HCT116 (cell line): ENCODE measurements at regions not wholly inside any gene's neighbourhood (a gene's known extent, or its start where the extent isn't known, plus 50 kb on each side); places are given as distances from the start of the nearest gene placed in this dataset.

Source experiments
- ATAC-seq: fragments of 200-7000 bp; cut with Tn5 transposase; 2 replicates; pipeline ENCODE4 v1.9.1; 2020; ENCODE audit warnings: mild to moderate bottlenecking, moderate library complexity
- BruUV-seq: library from RNA; stranded (reverse); fragments of 400-500 nt; replicated peaks from 2 replicates; lab custom pipeline; 2021; lab: Mats Ljungman, UMichigan
- CTCF ChIA-PET: fragments of 300-600 bp; sonication (Branson Sonifier 250); formaldehyde crosslinking; loops from one replicate; lab custom pipeline; 2021; ENCODE audit warnings: antibody characterized with exemption; lab: Charles Lee
- POLR2A ChIA-PET: fragments of 300-600, 350-600 bp; sonication (Branson Sonifier 250); formaldehyde crosslinking; loops from one replicate; lab custom pipeline; 2021; ENCODE audit warnings: antibody characterized with exemption; lab: Charles Lee
- RAD21 ChIA-PET, 2 experiments: fragments of 300-600 bp; sonication (Branson Sonifier 250); formaldehyde crosslinking; loops; one replicate each; lab custom pipeline; 2023; ENCODE audit warnings: low total read pairs in 2 of 2; ENCODE audit not compliant: uncharacterized antibody in 2 of 2, unreplicated experiment in 2 of 2, low non-redundant PET in 1 of 2; lab: Charles Lee
- DNase-seq: peaks from one replicate; pipeline ENCODE4 v3.0.0-alpha.2; 2010; ENCODE audit warnings: low read depth, low spot score
- H2AFZ ChIP-seq: fragments of 200-600 bp; shearing (Covaris generic), sonication (generic); 2 replicates; pipeline ENCODE4 v1.6.1; 2017; ENCODE audit warnings: low read depth, mixed run types, mixed read lengths, antibody characterized with exemption, low read length; ENCODE audit not compliant: poor library complexity, severe bottlenecking
- H3K27ac ChIP-seq: 2 replicates; pipeline ENCODE4 v1.5.1; 2012; ENCODE audit warnings: low read depth, low read length
- H3K27me3 ChIP-seq: fragments of 200-600 bp; sonication (generic); 2 replicates; pipeline ENCODE4 v1.6.1; 2016; ENCODE audit warnings: mixed run types, low read length, mixed read lengths; ENCODE audit not compliant: insufficient read depth
- H3K36me3 ChIP-seq, 2 experiments: fragments of 200-500 bp in 1 of 2; fragments of 200-600 bp in 1 of 2; sonication (Bioruptor generic) in 1 of 2; sonication (generic) in 1 of 2; 2 replicates each; pipeline versions ENCODE4 v1.5.1 to v1.6.1; 2014 to 2016; ENCODE audit warnings: low read length in 2 of 2, inconsistent platforms in 1 of 2, mixed read lengths in 1 of 2, mixed run types in 1 of 2; ENCODE audit not compliant: insufficient read depth in 2 of 2, control insufficient read depth in 1 of 2
- H3K4me1 ChIP-seq, 2 experiments: fragments of 200-600 bp in 1 of 2; sonication (generic) in 1 of 2; 2 replicates each; pipeline versions ENCODE4 v1.5.1 to v1.6.1; 2012 to 2017; ENCODE audit warnings: low read length in 2 of 2, inconsistent platforms in 1 of 2, mild to moderate bottlenecking in 1 of 2, mixed read lengths in 1 of 2, mixed run types in 1 of 2, moderate library complexity in 1 of 2; ENCODE audit not compliant: insufficient read depth in 2 of 2, control insufficient read depth in 1 of 2
- H3K4me2 ChIP-seq: fragments of 200-600 bp; sonication (generic); 2 replicates; pipeline ENCODE4 v1.6.1; 2017; ENCODE audit warnings: mixed run types, low read length, mixed read lengths
- H3K4me3 ChIP-seq, 2 experiments: fragments of 200-600 bp in 1 of 2; sonication (generic) in 1 of 2; replicated peaks in 1 of 2; 2 replicates each; pipeline ENCODE4 v1.5.1; 2011 to 2016; ENCODE audit warnings: low read length in 2 of 2, control low read depth in 1 of 2, low read depth in 1 of 2, mild to moderate bottlenecking in 1 of 2, mixed read lengths in 1 of 2, mixed run types in 1 of 2
- H3K79me2 ChIP-seq: fragments of 200-600 bp; sonication (generic); 2 replicates; pipeline ENCODE4 v1.6.1; 2017; ENCODE audit warnings: mild to moderate bottlenecking, mixed run types, low read length, moderate library complexity, mixed read lengths; ENCODE audit not compliant: insufficient read depth
- H3K9ac ChIP-seq: fragments of 200-600 bp; sonication (generic); 2 replicates; pipeline ENCODE4 v1.6.1; 2016; ENCODE audit warnings: low read length, mixed read lengths
- H3K9me2 ChIP-seq: fragments of 200-600 bp; sonication (generic), shearing (Covaris generic); 2 replicates; pipeline ENCODE4 v1.6.1; 2017; ENCODE audit warnings: mixed run types, mild to moderate bottlenecking, moderate library complexity; ENCODE audit not compliant: insufficient read depth
- H3K9me3 ChIP-seq, 2 experiments: fragments of 200-500 bp in 1 of 2; fragments of 200-600 bp in 1 of 2; sonication (Bioruptor generic) in 1 of 2; sonication (generic) in 1 of 2; 2 replicates each; pipeline ENCODE4 v1.6.1; 2014 to 2017; ENCODE audit warnings: low read length in 2 of 2, mixed read lengths in 2 of 2, inconsistent platforms in 1 of 2, low read depth in 1 of 2, mild to moderate bottlenecking in 1 of 2, mixed run types in 1 of 2, moderate library complexity in 1 of 2; ENCODE audit not compliant: control insufficient read depth in 1 of 2, insufficient read depth in 1 of 2
- H4K20me1 ChIP-seq: fragments of 200-600 bp; sonication (generic), shearing (Covaris generic); 2 replicates; pipeline ENCODE4 v1.6.1; 2017; ENCODE audit warnings: mixed run types, mild to moderate bottlenecking, moderate library complexity; ENCODE audit not compliant: insufficient read depth
- CBX3 ChIP-seq: IDR thresholded peaks from 2 replicates; pipeline ENCODE4 v1.6.1; 2012; ENCODE audit warnings: low read depth
- FOSL1 ChIP-seq: IDR thresholded peaks from 2 replicates; pipeline ENCODE4 v1.6.1; 2012; ENCODE audit warnings: low read depth
- JUND ChIP-seq: IDR thresholded peaks from 2 replicates; pipeline ENCODE4 v1.6.1; 2012
- POLR2AphosphoS5 ChIP-seq: IDR thresholded peaks from 2 replicates; pipeline ENCODE4 v1.6.1; 2011; ENCODE audit warnings: mild to moderate bottlenecking, low read depth, low read length, moderate library complexity
- intact Hi-C: fragments of 100-400 bp; cut with micrococcal nuclease; formaldehyde crosslinking; loops from 2 replicates; pipeline ENCODE4 v1.10.0; 2022
- TF ChIP-seq, protein P1 (sequence below), 3 experiments: fragments of 200-600 bp in 1 of 3; sonication (generic) in 1 of 3; IDR thresholded peaks in 2 of 3; conservative IDR thresholded peaks in 1 of 3; 2 replicates each; pipeline ENCODE4 v1.5.1; 2012 to 2017; ENCODE audit warnings: low read depth in 2 of 3, low read length in 2 of 3, antibody characterized with exemption in 1 of 3, borderline replicate concordance in 1 of 3, control low read depth in 1 of 3, mild to moderate bottlenecking in 1 of 3, mixed read lengths in 1 of 3, mixed run types in 1 of 3, moderate library complexity in 1 of 3; ENCODE audit not compliant: insufficient read depth in 1 of 3

- TF ChIP-seq POLR2AphosphoS5: no peak
Observed at GRCh38 chr11:93278976-93279375, 51.6 kb upstream of the DEUP1 start (continued).

DNA sequence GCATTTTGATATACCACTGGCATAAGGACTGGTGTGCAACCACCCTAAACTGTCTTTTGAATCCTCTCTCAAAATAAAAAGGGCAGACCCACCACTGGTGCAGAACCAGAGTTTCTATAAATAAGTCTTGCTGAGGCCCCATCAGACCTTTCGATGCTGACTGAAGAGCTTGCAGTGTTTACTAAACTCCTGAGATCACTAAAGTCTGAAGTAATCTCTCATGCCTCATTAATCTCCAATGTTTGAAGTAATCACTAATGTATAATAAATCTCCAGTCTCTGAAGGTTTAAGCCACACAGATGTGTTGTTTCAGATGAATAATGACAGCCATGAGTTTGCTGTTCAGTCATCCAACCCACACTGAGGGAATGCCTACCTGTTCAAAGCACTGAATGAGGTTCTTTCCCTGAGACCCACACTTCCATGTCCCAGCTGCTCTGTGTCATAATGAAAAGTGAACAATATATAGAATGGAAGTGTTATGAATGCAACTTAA lies 50.6 kb upstream of the DEUP1 start:
- no TSS peak for BruUV-seq
- Histone ChIP-seq H4K20me1 (no peaks in the 10 kb centered on the region), H3K4me2 (no peak overlapping the region), H3K79me2 (no peaks in the 10 kb centered on the region), H3K4me3 (no peak overlapping the region), H3K9ac (no peak overlapping the region), H3K4me1 (no peaks in the 10 kb centered on the region), H3K9me3 (no peaks in the 10 kb centered on the region), H3K36me3 (no peaks in the 10 kb centered on the region), H3K27me3 (no peaks in the 10 kb centered on the region), H3K27ac (no peak overlapping the region), H3K9me2 (no peaks in the 10 kb centered on the region), H2AFZ (no peak overlapping the region)
- TF ChIP-seq JUND: no peak
- TF ChIP-seq FOSL1: no peak
- no peak for TF ChIP-seq CBX3
- TF ChIP-seq, protein P1, sequence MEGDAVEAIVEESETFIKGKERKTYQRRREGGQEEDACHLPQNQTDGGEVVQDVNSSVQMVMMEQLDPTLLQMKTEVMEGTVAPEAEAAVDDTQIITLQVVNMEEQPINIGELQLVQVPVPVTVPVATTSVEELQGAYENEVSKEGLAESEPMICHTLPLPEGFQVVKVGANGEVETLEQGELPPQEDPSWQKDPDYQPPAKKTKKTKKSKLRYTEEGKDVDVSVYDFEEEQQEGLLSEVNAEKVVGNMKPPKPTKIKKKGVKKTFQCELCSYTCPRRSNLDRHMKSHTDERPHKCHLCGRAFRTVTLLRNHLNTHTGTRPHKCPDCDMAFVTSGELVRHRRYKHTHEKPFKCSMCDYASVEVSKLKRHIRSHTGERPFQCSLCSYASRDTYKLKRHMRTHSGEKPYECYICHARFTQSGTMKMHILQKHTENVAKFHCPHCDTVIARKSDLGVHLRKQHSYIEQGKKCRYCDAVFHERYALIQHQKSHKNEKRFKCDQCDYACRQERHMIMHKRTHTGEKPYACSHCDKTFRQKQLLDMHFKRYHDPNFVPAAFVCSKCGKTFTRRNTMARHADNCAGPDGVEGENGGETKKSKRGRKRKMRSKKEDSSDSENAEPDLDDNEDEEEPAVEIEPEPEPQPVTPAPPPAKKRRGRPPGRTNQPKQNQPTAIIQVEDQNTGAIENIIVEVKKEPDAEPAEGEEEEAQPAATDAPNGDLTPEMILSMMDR (IDR thresholded peaks at IDR 0.05 in 2 of 3, conservative IDR thresholded peaks at IDR 0.05 in 1 of 3; ENCODE audit: borderline replicate concordance in 1 of 3, insufficient read depth in 1 of 3, low read depth in 2 of 3, low read length in 2 of 3): no peak
- POLR2A ChIA-PET: no interaction called here
- no peak for DNase-seq
- intact Hi-C loops: no loop called here
- CTCF ChIA-PET: no interaction called here
- RAD21 ChIA-PET: no interaction called here
- no peak for ATAC-seq
